ENCODE measurements at regions not wholly inside any gene's neighbourhood (a gene's known extent, or its start where the extent isn't known, plus 50 kb on each side); places are given as distances from the start of the nearest gene placed in this dataset.
A peak's percentile ranks its signal among the peaks of the same experiment; 100 is the strongest.

GRCh38 chr2:216557820-216558219, 59.2 kb downstream of the RPL37A start:
- Histone ChIP-seq H3K18ac (ENCODE audit: low read length) (no peak overlapping the region), H3K23ac (ENCODE audit: low read length) (no peak overlapping the region), H4K5ac (ENCODE audit: low read length) (no peak overlapping the region), H3K9ac (ENCODE audit: low read length) (no peak overlapping the region), H3K56ac (ENCODE audit: low read length) (no peak overlapping the region), H3K79me1 (ENCODE audit: low read length) (no peaks in the 10 kb centered on the region), H3K4ac (ENCODE audit: low read depth, low read length) (no peak overlapping the region), H2BK5ac (ENCODE audit: low read length) (no peak overlapping the region), H2AK5ac (ENCODE audit: low read length) (no peak overlapping the region), H3K36me3 (ENCODE audit: control insufficient read depth, insufficient read depth, low read length) (no peaks in the 10 kb centered on the region), H3K4me1 (ENCODE audit: control insufficient read depth, low read depth, low read length) (no peaks in the 10 kb centered on the region), H4K8ac (ENCODE audit: low read depth, low read length) (no peak overlapping the region), H3K27me3 (ENCODE audit: insufficient read depth, low read length, poor library complexity) (no peaks in the 10 kb centered on the region), H2BK15ac (replicated peaks; ENCODE audit: low read depth) (no peak overlapping the region), H3K4me2 (ENCODE audit: low read length) (no peak overlapping the region), H2BK120ac (ENCODE audit: low read depth, low read length) (no peak overlapping the region), H3K27ac (ENCODE audit: low read depth, low read length) (no peak overlapping the region), H3K79me2 (ENCODE audit: control insufficient read depth, insufficient read depth, low read length) (no peaks in the 10 kb centered on the region), H3K4me3 (ENCODE audit: low read length) (no peak overlapping the region)
- DNase-seq = peak; percentile 36
- no CpG with 5 or more reads among the region's 1 CpG for WGBS (ENCODE audit: extremely low coverage, insufficient coverage, low lambda C conversion rate)

GRCh38 chr2:216559625-216560156, 61.0 kb downstream of the RPL37A start:
- no peak overlapping the region for H3K9ac ChIP-seq (ENCODE audit: low read length)
- no peaks in the 10 kb centered on the region for H3K79me2 ChIP-seq (ENCODE audit: control insufficient read depth, insufficient read depth, low read length)
- H4K8ac ChIP-seq (ENCODE audit: low read depth, low read length) = no peak overlapping the region
- no peak overlapping the region for H3K27ac ChIP-seq (ENCODE audit: low read depth, low read length)
- no peak overlapping the region for H3K4me2 ChIP-seq (ENCODE audit: low read length)
- no peaks in the 10 kb centered on the region for H3K79me1 ChIP-seq (ENCODE audit: low read length)
- H4K5ac ChIP-seq (ENCODE audit: low read length) = no peak overlapping the region
- H2BK120ac ChIP-seq (ENCODE audit: low read depth, low read length) = no peak overlapping the region
- H3K4me3 ChIP-seq (ENCODE audit: low read length) = no peak overlapping the region
- no peaks in the 10 kb centered on the region for H3K36me3 ChIP-seq (ENCODE audit: control insufficient read depth, insufficient read depth, low read length)
- H3K23ac ChIP-seq (ENCODE audit: low read length) = no peak overlapping the region
- H3K4me1 ChIP-seq (ENCODE audit: control insufficient read depth, low read depth, low read length) = no peaks in the 10 kb centered on the region
- H3K18ac ChIP-seq (ENCODE audit: low read length) = no peak overlapping the region
- no peak overlapping the region for H2AK5ac ChIP-seq (ENCODE audit: low read length)
- no peak overlapping the region for H3K4ac ChIP-seq (ENCODE audit: low read depth, low read length)
- no peaks in the 10 kb centered on the region for H3K27me3 ChIP-seq (ENCODE audit: insufficient read depth, low read length, poor library complexity)
- no peak overlapping the region for H3K56ac ChIP-seq (ENCODE audit: low read length)
- 63% methylated on average over 1 of the region's 3 CpGs for WGBS (ENCODE audit: extremely low coverage, insufficient coverage, low lambda C conversion rate)
- H2BK15ac ChIP-seq (replicated peaks; ENCODE audit: low read depth) = no peak overlapping the region
- H2BK5ac ChIP-seq (ENCODE audit: low read length) = no peak overlapping the region
- no peak for DNase-seq

GRCh38 chr2:216560838-216561270, 62.2 kb downstream of the RPL37A start:
- Histone ChIP-seq H3K4me1 (ENCODE audit: control insufficient read depth, low read depth, low read length) (no peaks in the 10 kb centered on the region), H3K27me3 (ENCODE audit: insufficient read depth, low read length, poor library complexity) (no peaks in the 10 kb centered on the region), H4K8ac (ENCODE audit: low read depth, low read length) (no peak overlapping the region), H3K18ac (ENCODE audit: low read length) (no peak overlapping the region), H3K23ac (ENCODE audit: low read length) (no peak overlapping the region), H2BK5ac (ENCODE audit: low read length) (no peak overlapping the region), H3K27ac (ENCODE audit: low read depth, low read length) (no peak overlapping the region), H3K36me3 (ENCODE audit: control insufficient read depth, insufficient read depth, low read length) (no peaks in the 10 kb centered on the region), H2BK15ac (replicated peaks; ENCODE audit: low read depth) (no peak overlapping the region), H4K5ac (ENCODE audit: low read length) (no peak overlapping the region), H3K4me3 (ENCODE audit: low read length) (no peak overlapping the region), H3K9ac (ENCODE audit: low read length) (no peak overlapping the region), H2BK120ac (ENCODE audit: low read depth, low read length) (no peak overlapping the region), H3K79me2 (ENCODE audit: control insufficient read depth, insufficient read depth, low read length) (no peaks in the 10 kb centered on the region), H2AK5ac (ENCODE audit: low read length) (no peak overlapping the region), H3K4me2 (ENCODE audit: low read length) (no peak overlapping the region), H3K4ac (ENCODE audit: low read depth, low read length) (no peak overlapping the region), H3K79me1 (ENCODE audit: low read length) (no peaks in the 10 kb centered on the region), H3K56ac (ENCODE audit: low read length) (no peak overlapping the region)
- WGBS (ENCODE audit: extremely low coverage, insufficient coverage, low lambda C conversion rate) = no CpG with 5 or more reads among the region's 3 CpGs
- DNase-seq = no peak

GRCh38 chr2:216562696-216563435, 64.2 kb downstream of the RPL37A start:
- Histone ChIP-seq H2BK5ac (ENCODE audit: low read length) (no peak overlapping the region), H3K36me3 (ENCODE audit: control insufficient read depth, insufficient read depth, low read length) (no peaks in the 10 kb centered on the region), H3K27me3 (ENCODE audit: insufficient read depth, low read length, poor library complexity) (no peaks in the 10 kb centered on the region), H3K4ac (ENCODE audit: low read depth, low read length) (no peak overlapping the region), H3K18ac (ENCODE audit: low read length) (no peak overlapping the region), H3K4me1 (ENCODE audit: control insufficient read depth, low read depth, low read length) (no peaks in the 10 kb centered on the region), H3K27ac (ENCODE audit: low read depth, low read length) (no peak overlapping the region), H4K5ac (ENCODE audit: low read length) (no peak overlapping the region), H2AK5ac (ENCODE audit: low read length) (no peak overlapping the region), H4K8ac (ENCODE audit: low read depth, low read length) (no peak overlapping the region), H3K56ac (ENCODE audit: low read length) (no peak overlapping the region), H3K9ac (ENCODE audit: low read length) (no peak overlapping the region), H3K4me3 (ENCODE audit: low read length) (no peak overlapping the region), H2BK120ac (ENCODE audit: low read depth, low read length) (no peak overlapping the region), H3K79me1 (ENCODE audit: low read length) (no peaks in the 10 kb centered on the region), H2BK15ac (replicated peaks; ENCODE audit: low read depth) (no peak overlapping the region), H3K79me2 (ENCODE audit: control insufficient read depth, insufficient read depth, low read length) (no peaks in the 10 kb centered on the region), H3K23ac (ENCODE audit: low read length) (no peak overlapping the region), H3K4me2 (ENCODE audit: low read length) (no peak overlapping the region)
- WGBS (ENCODE audit: extremely low coverage, insufficient coverage, low lambda C conversion rate) = no CpG with 5 or more reads among the region's 13 CpGs
- peak; percentile 25 for DNase-seq

GRCh38 chr2:216563646-216564045, 65.0 kb downstream of the RPL37A start:
- no CpG with 5 or more reads among the region's 7 CpGs for WGBS (ENCODE audit: extremely low coverage, insufficient coverage, low lambda C conversion rate)
- no peaks in the 10 kb centered on the region for H3K79me1 ChIP-seq (ENCODE audit: low read length)

GRCh38 chr2:216564611-216565010, 66.0 kb downstream of the RPL37A start:
- H3K4me3 ChIP-seq (ENCODE audit: low read length) = no peak overlapping the region
- no peak overlapping the region for H3K27ac ChIP-seq (ENCODE audit: low read depth, low read length)
- H3K79me2 ChIP-seq (ENCODE audit: control insufficient read depth, insufficient read depth, low read length) = no peaks in the 10 kb centered on the region
- no peak overlapping the region for H2BK5ac ChIP-seq (ENCODE audit: low read length)
- H3K36me3 ChIP-seq (ENCODE audit: control insufficient read depth, insufficient read depth, low read length) = no peaks in the 10 kb centered on the region
- no peak overlapping the region for H4K5ac ChIP-seq (ENCODE audit: low read length)
- no CpG with 5 or more reads among the region's 2 CpGs for WGBS (ENCODE audit: extremely low coverage, insufficient coverage, low lambda C conversion rate)
- no peak overlapping the region for H2BK120ac ChIP-seq (ENCODE audit: low read depth, low read length)
- no peak overlapping the region for H3K4ac ChIP-seq (ENCODE audit: low read depth, low read length)
- H3K4me1 ChIP-seq (ENCODE audit: control insufficient read depth, low read depth, low read length) = no peaks in the 10 kb centered on the region
- H3K27me3 ChIP-seq (ENCODE audit: insufficient read depth, low read length, poor library complexity) = no peaks in the 10 kb centered on the region
- H3K18ac ChIP-seq (ENCODE audit: low read length) = no peak overlapping the region
- H3K4me2 ChIP-seq (ENCODE audit: low read length) = no peak overlapping the region
- no peak overlapping the region for H3K23ac ChIP-seq (ENCODE audit: low read length)
- H3K9ac ChIP-seq (ENCODE audit: low read length) = no peak overlapping the region
- no peak overlapping the region for H2BK15ac ChIP-seq (replicated peaks; ENCODE audit: low read depth)
- no peak for DNase-seq
- no peak overlapping the region for H3K56ac ChIP-seq (ENCODE audit: low read length)
- no peak overlapping the region for H2AK5ac ChIP-seq (ENCODE audit: low read length)
- H4K8ac ChIP-seq (ENCODE audit: low read depth, low read length) = no peak overlapping the region
- H3K79me1 ChIP-seq (ENCODE audit: low read length) = no peaks in the 10 kb centered on the region

More at GRCh38 chr2:216563646-216564045, 65.0 kb downstream of the RPL37A start:
- H3K79me2 ChIP-seq (ENCODE audit: control insufficient read depth, insufficient read depth, low read length) = no peaks in the 10 kb centered on the region
- H4K5ac ChIP-seq (ENCODE audit: low read length) = no peak overlapping the region
- no peaks in the 10 kb centered on the region for H3K4me1 ChIP-seq (ENCODE audit: control insufficient read depth, low read depth, low read length)
- no peak overlapping the region for H4K8ac ChIP-seq (ENCODE audit: low read depth, low read length)
- H2BK15ac ChIP-seq (replicated peaks; ENCODE audit: low read depth) = no peak overlapping the region
- no peak overlapping the region for H2BK5ac ChIP-seq (ENCODE audit: low read length)
- H3K4me3 ChIP-seq (ENCODE audit: low read length) = no peak overlapping the region
- H3K4ac ChIP-seq (ENCODE audit: low read depth, low read length) = no peak overlapping the region
- H3K36me3 ChIP-seq (ENCODE audit: control insufficient read depth, insufficient read depth, low read length) = no peaks in the 10 kb centered on the region
- no peak for DNase-seq
- no peak overlapping the region for H3K18ac ChIP-seq (ENCODE audit: low read length)
- no peak overlapping the region for H3K4me2 ChIP-seq (ENCODE audit: low read length)
- no peak overlapping the region for H3K9ac ChIP-seq (ENCODE audit: low read length)
- H3K27me3 ChIP-seq (ENCODE audit: insufficient read depth, low read length, poor library complexity) = no peaks in the 10 kb centered on the region
- H2BK120ac ChIP-seq (ENCODE audit: low read depth, low read length) = no peak overlapping the region
- H2AK5ac ChIP-seq (ENCODE audit: low read length) = no peak overlapping the region
- H3K27ac ChIP-seq (ENCODE audit: low read depth, low read length) = no peak overlapping the region
- no peak overlapping the region for H3K56ac ChIP-seq (ENCODE audit: low read length)
- no peak overlapping the region for H3K23ac ChIP-seq (ENCODE audit: low read length)
